Endothelial cell (in vitro differentiated cells): ENCODE measurements at regions not wholly inside any gene's neighbourhood (a gene's known extent, or its start where the extent isn't known, plus 50 kb on each side); places are given as distances from the start of the nearest gene placed in this dataset.

ENCODE experiments used
- DNase-seq: peaks from one replicate; pipeline ENCODE4 v3.0.0; 2021; ENCODE audit warnings: low spot score
- H3K27ac Mint-ChIP-seq: one replicate; pipeline ENCODE4 v1.8.0; 2021; ENCODE audit warnings: mixed read lengths, inconsistent platforms; ENCODE audit not compliant: unreplicated experiment
- H3K27me3 Mint-ChIP-seq: one replicate; pipeline ENCODE4 v1.8.0; 2021; ENCODE audit warnings: mild to moderate bottlenecking, moderate library complexity, mixed read lengths, inconsistent platforms; ENCODE audit not compliant: unreplicated experiment
- H3K36me3 Mint-ChIP-seq: one replicate; pipeline ENCODE4 v1.8.0; 2021; ENCODE audit warnings: mild to moderate bottlenecking, low read depth, mixed read lengths, inconsistent platforms; ENCODE audit not compliant: unreplicated experiment
- H3K4me1 Mint-ChIP-seq: one replicate; pipeline ENCODE4 v1.8.0; 2021; ENCODE audit warnings: mild to moderate bottlenecking, mixed read lengths, inconsistent platforms; ENCODE audit not compliant: unreplicated experiment
- H3K4me3 Mint-ChIP-seq: one replicate; pipeline ENCODE4 v1.8.0; 2021; ENCODE audit warnings: mild to moderate bottlenecking, mixed read lengths, inconsistent platforms; ENCODE audit not compliant: unreplicated experiment
- H3K9me3 Mint-ChIP-seq: one replicate; pipeline ENCODE4 v1.8.0; 2021; ENCODE audit warnings: mixed read lengths, inconsistent platforms; ENCODE audit not compliant: unreplicated experiment
- CTCF ChIP-seq: fragments of 200-600 bp; sonication (generic); IDR thresholded peaks from one replicate; pipeline ENCODE4 v1.5.0; 2021; ENCODE audit warnings: antibody characterized with exemption; ENCODE audit not compliant: unreplicated experiment

- Mint-ChIP-seq H3K4me3 (no peak overlapping the region), H3K9me3 (no peaks in the 10 kb centered on the region), H3K36me3 (no peaks in the 10 kb centered on the region), H3K27ac (no peak overlapping the region), H3K27me3 (no peaks in the 10 kb centered on the region), H3K4me1 (no peaks in the 10 kb centered on the region)
- no peak for DNase-seq
- TF ChIP-seq CTCF: no peak
Measured at GRCh38 chr9:108117306-108117705, 627.7 kb upstream of the KLF4 start.

GRCh38 chr9:108113596-108113995 lies 624.0 kb upstream of the KLF4 start:
- H3K27ac Mint-ChIP-seq: no peak overlapping the region
- H3K36me3 Mint-ChIP-seq: no peaks in the 10 kb centered on the region
- H3K27me3 Mint-ChIP-seq: no peaks in the 10 kb centered on the region
- H3K4me3 Mint-ChIP-seq: no peak overlapping the region
- no peaks in the 10 kb centered on the region for H3K4me1 Mint-ChIP-seq
- TF ChIP-seq CTCF: no peak
- H3K9me3 Mint-ChIP-seq: no peaks in the 10 kb centered on the region
- DNase-seq: no peak

- Mint-ChIP-seq H3K9me3 (no peaks in the 10 kb centered on the region), H3K4me1 (no peaks in the 10 kb centered on the region), H3K27me3 (peaks cover 1% of the 10 kb centered on the region), H3K4me3 (no peak overlapping the region), H3K27ac (no peak overlapping the region), H3K36me3 (no peaks in the 10 kb centered on the region)
- TF ChIP-seq CTCF: no peak
- DNase-seq: no peak
Measured at GRCh38 chr9:108109927-108110690, 620.5 kb upstream of the KLF4 start.

GRCh38 chr9:108108852-108109448 lies 619.4 kb upstream of the KLF4 start:
- no peak for DNase-seq
- H3K27ac Mint-ChIP-seq: no peak overlapping the region
- no peaks in the 10 kb centered on the region for H3K4me1 Mint-ChIP-seq
- peaks cover 3% of the 10 kb centered on the region for H3K27me3 Mint-ChIP-seq
- TF ChIP-seq CTCF: no peak
- H3K36me3 Mint-ChIP-seq: no peaks in the 10 kb centered on the region
- H3K4me3 Mint-ChIP-seq: no peak overlapping the region
- H3K9me3 Mint-ChIP-seq: no peaks in the 10 kb centered on the region

GRCh38 chr9:108108280-108108851 lies 618.8 kb upstream of the KLF4 start:
- Mint-ChIP-seq H3K4me3 (no peak overlapping the region), H3K27ac (no peak overlapping the region), H3K4me1 (no peaks in the 10 kb centered on the region), H3K36me3 (no peaks in the 10 kb centered on the region), H3K9me3 (no peaks in the 10 kb centered on the region), H3K27me3 (peaks cover 3% of the 10 kb centered on the region)
- DNase-seq: no peak
- TF ChIP-seq CTCF: no peak
